Medulla oblongata (tissue), 1 donor: ENCODE measurements at regions not wholly inside any gene's neighbourhood (a gene's known extent, or its start where the extent isn't known, plus 50 kb on each side); places are given as distances from the start of the nearest gene placed in this dataset.
"Not testable (repeated sequence)": the region's sequence is repeated elsewhere in the genome, so short reads cannot be mapped to it uniquely, and the experiment has no call there.

ENCODE experiments used
- DNase-seq: peaks from one replicate; pipeline ENCODE4 v3.0.0-alpha.2; 2015; ENCODE audit errors: extremely low spot score

- no peak for DNase-seq
These were observed 613.8 kb downstream of the ZWINT start for GRCh38 chr10:55747244-55747643.

DNA sequence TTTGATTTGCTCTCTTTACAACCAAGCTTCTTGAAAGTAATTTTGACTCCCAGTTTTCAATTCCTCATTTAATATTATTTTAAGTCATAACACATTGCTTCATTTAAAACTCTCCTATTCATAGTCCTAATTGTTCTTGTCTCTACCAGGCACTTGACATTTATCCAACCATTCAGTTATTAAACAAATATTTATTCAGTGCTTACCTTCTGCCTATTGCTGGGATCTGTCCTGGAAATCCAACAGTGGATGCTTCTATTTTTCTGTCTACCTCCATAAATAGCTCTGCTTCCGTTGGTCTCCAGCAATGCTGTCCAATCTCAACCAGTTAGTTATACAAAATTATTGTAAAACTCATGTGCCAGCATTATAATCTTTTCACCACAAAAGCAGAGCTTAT is 615.1 kb downstream of the ZWINT start:
- no peak for DNase-seq

DNA sequence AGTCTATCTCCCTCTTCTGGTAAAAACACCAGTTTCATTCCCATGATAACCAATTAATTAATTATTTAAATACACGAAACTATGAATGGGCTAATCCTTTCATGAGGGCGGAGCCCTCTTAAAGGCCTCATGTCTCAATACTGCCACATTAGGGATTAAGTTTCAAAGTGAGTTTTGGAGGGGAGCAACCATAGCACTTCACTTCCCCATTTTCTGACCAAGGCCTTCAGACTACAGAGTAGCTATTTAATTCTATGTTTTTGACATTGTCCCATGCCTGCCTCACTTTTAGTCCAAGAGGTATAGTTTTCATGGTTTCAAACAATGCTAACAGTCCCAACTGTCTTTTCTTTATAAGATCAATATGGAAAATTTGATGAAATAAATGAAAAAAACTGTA is 618.6 kb downstream of the ZWINT start:
- no peak for DNase-seq

- DNase-seq, result peak; percentile 4
These were observed 620.3 kb downstream of the ZWINT start for GRCh38 chr10:55740767-55741166.

DNA sequence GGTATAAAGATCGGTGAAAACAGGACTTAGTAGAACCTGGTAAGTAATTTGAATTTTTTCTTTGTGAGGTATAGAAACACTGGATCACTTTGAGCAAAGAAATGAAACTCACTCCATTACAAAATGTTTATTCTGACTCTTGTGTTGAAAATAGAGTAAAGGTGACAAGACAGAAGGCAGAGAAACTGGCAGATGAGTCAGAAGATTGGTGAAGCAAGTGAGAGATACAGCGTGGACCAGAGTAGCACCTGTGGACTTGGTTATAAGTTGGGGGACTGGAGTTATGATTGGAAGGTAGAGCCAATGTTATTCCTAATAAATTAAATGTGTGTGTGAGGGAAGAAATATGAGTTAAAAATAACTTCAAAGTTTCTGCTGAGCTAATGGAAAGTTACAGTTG is 620.9 kb downstream of the ZWINT start:
- DNase-seq, result no peak

DNA sequence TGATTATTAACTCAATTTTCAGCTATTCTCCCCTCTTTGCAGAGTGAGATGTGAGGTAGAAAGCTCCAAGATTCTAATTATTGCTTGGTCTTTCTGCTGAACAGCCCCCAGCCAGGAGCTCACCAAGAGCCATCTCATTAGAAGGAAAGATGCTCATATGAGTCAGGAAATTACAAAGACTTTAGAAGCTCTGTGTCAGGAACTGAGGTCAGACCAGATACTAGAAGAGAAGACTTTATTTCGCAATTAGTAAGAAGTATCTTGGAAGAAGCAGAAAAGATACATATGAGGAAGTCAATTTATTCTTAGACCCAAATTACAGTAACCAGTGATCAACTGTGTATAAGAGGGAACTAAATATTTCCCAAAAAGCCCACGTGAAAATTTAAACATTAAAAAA is 626.9 kb downstream of the ZWINT start:
- DNase-seq, result no peak

- no peak for DNase-seq
These were observed 656.1 kb downstream of the ZWINT start for GRCh38 chr10:55704950-55705349.

GRCh38 chr10:55668326-55668922 is 692.6 kb downstream of the ZWINT start:
- no peak for DNase-seq

DNA sequence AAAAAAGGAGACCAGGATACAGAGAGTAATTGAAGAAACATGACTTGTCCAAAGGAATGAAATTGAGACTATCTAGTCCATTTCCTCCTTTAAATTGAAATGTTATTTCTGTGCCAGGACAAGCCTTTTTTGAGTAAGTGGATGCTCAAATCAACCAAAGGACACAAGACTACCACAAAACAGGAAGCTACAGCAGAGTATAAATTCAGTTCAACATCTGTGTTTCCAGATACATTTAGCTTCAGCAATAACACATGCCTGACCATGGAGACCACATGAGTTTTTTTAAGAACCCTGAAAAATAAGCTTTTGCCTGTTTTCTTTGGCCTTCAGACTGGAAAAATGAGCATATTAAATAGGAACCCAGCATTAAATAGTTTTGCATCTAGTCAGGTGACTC is 707.5 kb downstream of the ZWINT start:
- no peak for DNase-seq

- no peak for DNase-seq
These were observed 719.5 kb downstream of the ZWINT start for GRCh38 chr10:55641601-55642000.

GRCh38 chr10:55631071-55631654 is 729.9 kb downstream of the ZWINT start:
- peak; percentile 46 for DNase-seq

DNA sequence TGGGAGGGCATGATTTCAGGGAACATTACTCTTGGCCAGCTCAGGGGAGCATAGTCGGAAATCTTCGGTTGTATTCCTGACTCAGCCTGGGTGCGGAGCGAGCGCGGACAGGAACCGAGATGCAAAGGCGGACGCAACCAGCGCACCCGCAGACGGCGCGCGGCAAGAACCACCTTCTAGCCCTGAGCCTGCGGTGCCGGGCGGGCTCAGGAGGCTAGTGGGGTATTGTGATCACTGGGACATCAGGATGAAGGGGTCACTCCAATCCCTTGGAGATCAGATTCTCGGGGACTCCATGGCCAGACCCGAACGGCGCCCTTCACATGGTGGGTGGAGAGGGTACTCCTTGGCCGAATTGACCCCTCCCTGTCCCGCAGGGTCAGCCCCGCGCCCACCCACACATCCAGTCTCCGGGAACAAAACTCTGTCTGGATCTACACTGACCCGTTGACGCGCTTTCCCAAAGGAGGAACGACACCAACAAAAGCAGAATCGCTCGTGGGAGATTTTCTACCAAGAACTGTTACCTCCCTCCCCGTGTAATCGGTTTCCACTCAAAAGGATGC is 730.5 kb downstream of the ZWINT start:
- DNase-seq, result no peak

DNA sequence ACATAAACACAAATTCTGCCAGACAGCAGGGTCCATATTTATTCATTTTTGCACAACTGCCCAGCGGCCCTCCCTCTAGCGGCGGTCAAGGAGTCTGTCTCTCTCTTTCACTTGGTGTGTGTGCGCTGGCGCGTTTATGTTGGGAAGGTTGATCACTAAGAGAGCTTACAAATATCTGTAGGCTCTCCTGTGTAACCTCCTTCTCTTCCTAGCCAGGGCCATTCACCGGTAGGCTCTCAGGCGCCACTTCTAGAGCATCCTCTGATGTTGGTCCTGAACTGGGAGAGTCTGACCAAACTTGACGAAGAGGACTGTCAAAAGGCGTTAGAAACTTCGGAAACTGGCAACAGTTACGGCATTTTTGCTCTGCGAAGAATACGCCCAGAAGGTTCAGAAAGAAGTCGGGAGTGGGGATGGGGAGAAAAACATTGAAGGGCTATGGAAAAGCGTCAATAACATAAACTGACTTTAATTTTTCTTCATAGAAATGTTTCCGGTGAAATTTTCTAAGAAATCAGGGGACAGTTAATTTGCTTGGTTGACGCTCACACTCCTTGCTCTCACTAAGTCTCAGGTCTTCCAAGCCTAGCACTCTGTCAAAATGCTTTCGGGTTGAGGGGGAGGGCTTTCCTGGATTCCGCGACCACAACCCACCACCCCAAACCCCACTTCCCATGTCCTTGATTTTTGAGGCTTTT is 731.1 kb downstream of the ZWINT start:
- peak; percentile 42 for DNase-seq

DNA sequence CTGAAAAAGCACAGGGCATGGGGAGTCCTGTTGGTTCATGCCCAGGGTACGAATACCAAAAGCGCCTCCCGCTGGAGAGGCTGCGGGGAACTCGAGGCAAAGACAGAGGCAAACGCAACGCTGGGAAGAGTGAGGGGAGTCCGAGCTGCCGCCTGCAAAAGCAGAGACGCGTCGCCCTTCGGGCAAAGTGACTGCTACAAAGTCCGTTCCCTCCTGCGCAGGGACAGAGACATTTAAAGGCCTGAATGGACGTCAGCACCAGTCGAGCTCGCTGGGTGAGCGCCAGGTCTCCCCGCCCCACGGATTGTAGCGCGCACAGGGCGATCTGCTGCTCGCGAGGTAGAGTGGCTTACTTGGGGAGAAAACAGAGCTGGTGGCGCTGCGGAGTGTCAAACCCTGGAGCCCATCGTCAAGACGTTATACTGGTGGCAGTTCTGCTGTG is 732.8 kb downstream of the ZWINT start:
- DNase-seq, result no peak

DNA sequence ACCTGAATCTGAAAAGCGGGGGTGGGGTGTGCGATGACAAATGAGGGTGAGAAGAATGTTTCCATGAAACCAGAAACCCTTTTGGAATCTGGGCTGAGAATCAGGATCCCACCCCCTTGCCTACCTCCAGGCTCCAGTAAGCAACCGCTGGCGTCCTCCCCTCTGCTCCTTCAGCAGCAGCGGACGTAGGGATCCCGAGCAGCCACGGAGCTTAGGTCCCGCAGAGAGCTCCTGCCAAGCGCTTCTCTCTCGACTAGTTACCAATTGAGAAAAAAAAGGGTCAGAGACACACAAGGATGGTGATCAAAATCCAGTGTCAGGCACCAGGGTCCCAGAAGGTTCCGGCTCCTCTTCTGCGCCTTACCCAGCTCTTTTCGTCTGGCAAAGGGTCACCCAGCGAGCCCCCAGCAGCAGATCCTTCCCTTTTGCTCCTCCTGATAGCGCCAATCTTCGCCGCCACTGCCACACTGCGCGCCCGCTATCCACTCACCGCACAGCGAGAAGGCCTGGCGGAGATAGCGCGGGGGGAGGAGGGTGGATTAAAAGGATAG is 733.5 kb downstream of the ZWINT start:
- no peak for DNase-seq

- DNase-seq, result not testable (repeated sequence)
These were observed 759.2 kb downstream of the ZWINT start for GRCh38 chr10:55601690-55602478.

GRCh38 chr10:55551603-55552002 is 750.6 kb upstream of the PCDH15 start:
- no peak for DNase-seq

DNA sequence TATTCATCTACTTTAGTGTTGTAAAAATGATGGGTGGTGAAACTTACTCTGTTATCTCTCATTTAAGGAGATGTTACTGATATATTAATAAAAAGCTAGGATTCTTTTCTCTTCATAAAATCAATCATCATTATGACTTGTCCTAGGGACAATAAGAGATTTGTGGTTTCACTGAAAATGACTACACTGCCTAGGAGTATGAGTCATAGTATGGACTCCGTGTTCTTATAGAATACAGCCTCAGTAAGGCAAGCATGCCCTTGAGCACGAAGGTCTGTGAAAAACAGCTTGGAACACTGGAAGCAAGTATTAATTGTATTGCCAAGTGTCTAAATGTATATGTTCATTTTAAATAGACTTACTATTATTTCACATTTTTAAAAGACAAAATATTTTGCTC is 749.2 kb upstream of the PCDH15 start:
- DNase-seq, result no peak

GRCh38 chr10:55537497-55537896 is 736.5 kb upstream of the PCDH15 start:
- DNase-seq, result not testable (repeated sequence)

GRCh38 chr10:55519264-55519663 is 718.2 kb upstream of the PCDH15 start:
- no peak for DNase-seq

DNA sequence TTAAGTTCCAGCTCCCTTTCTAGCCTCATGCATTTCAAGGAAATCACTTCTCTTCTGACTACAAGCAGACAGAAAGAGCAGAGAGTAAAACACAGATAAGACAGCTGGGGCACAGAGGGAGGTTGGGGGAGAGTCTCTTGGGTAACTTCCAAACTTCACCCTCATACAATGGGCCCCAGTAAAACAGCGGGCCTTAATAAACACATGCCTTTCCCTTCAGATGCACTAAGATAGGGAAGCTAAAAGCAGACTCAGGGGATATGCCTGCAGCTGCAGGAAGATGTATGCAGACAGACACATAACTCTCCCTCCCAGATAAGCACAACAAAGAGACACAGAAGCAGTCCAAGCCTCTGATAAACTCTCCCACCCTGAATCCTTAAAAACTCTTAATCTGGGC is 717.4 kb upstream of the PCDH15 start:
- DNase-seq, result not testable (repeated sequence)

- DNase-seq, result no peak
These were observed 708.1 kb upstream of the PCDH15 start for GRCh38 chr10:55509168-55509567.
